ENCODE measurements at regions not wholly inside any gene's neighbourhood (a gene's known extent, or its start where the extent isn't known, plus 50 kb on each side); places are given as distances from the start of the nearest gene placed in this dataset.

DNA sequence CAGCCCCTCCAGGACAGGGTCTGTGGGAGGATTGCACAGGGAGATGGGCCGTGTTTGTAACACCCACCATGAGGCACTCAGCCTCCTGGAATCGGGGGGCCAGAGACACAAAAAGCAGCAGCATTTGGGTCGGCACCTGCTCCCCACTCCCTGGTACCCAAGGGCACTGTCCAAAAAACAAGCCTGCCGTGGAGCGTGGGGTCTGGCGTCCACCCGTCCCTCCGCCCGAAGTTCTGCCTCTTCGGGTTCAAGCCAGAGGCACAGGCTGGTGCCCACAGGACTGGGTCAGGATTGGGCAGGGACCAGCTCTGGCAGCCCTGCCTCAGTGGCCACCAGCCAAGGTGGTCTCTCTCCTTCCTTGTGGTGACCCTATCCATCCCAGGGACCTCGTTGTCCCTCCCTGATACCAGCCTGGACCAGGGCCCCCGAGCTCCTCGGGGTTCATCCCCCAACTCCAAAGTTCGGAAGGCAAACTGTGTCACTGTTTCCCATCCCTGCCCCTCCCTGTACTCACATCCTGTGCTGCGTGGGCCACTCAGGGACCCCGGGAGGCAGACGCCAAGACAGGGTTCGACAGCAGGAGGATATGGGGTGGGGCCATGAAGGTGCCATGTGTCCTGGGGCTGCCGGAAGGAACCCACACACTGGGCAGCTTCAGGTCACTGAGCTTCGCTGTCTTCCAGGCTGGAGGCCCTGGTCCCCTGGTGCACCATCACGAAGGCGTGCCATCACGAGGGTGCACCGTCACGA lies 126.0 kb upstream of the HDAC4 start:
- Histone ChIP-seq H3K36me3 (ENCODE audit: control insufficient read depth in 2 of 2, insufficient read depth in 2 of 2, low read length in 1 of 2) (no peaks in the 10 kb centered on the region), H3K27ac (ENCODE audit: control insufficient read depth, insufficient read depth) (no peak overlapping the region), H3K4me1 (ENCODE audit: control insufficient read depth, insufficient read depth, low read length) (no peaks in the 10 kb centered on the region), H3K9ac (ENCODE audit: control insufficient read depth, insufficient read depth, low read length) (no peak overlapping the region), H4K20me1 (ENCODE audit: control insufficient read depth, insufficient read depth) (no peaks in the 10 kb centered on the region), H2AFZ (ENCODE audit: control insufficient read depth, low read depth, low read length) (no peak overlapping the region), H3K4me3 (no peak overlapping the region), H3K27me3 (replicated peaks in 1 of 2; ENCODE audit: control insufficient read depth in 2 of 2, insufficient read depth in 2 of 2, low read length in 1 of 2) (no peaks in the 10 kb centered on the region; a peak in 1 of 4 replicates), H3K79me2 (ENCODE audit: control insufficient read depth, insufficient read depth, low read length) (no peaks in the 10 kb centered on the region), H3K9me3 (replicated peaks; ENCODE audit: control insufficient read depth, insufficient read depth, low read length) (no peaks in the 10 kb centered on the region; the same call in 2 of the 3 replicates), H3K4me2 (ENCODE audit: control insufficient read depth, insufficient read depth) (no peak overlapping the region)
- ATAC-seq (no peak), FAIRE-seq (no peak), DNase-seq (ENCODE audit: low read depth, low spot score) (no peak)
- TF ChIP-seq ZNF217 (IDR thresholded peaks at IDR 0.05) (no peak), TCF7 (IDR thresholded peaks at IDR 0.05; ENCODE audit: borderline replicate concordance) (no peak), LARP7 (IDR thresholded peaks at IDR 0.05) (no peak)
- BruUV-seq (replicated peaks): no TSS peak
- in situ Hi-C loops (cut with MboI) (no loop called here), intact Hi-C loops (cut with micrococcal nuclease; ENCODE audit: unreplicated experiment) (no loop called here)
- ChIA-PET CTCF (no interaction called here), SMC1A (ENCODE audit: uncharacterized antibody, unreplicated experiment) (no interaction called here), POLR2A (no interaction called here), RAD21 (ENCODE audit: unreplicated experiment) (no interaction called here)
- 47% methylated on average over 23 of the region's 25 CpGs for WGBS (ENCODE audit: insufficient coverage, insufficient replicate concordance, low lambda C conversion rate, missing lambda C conversion rate)

DNA sequence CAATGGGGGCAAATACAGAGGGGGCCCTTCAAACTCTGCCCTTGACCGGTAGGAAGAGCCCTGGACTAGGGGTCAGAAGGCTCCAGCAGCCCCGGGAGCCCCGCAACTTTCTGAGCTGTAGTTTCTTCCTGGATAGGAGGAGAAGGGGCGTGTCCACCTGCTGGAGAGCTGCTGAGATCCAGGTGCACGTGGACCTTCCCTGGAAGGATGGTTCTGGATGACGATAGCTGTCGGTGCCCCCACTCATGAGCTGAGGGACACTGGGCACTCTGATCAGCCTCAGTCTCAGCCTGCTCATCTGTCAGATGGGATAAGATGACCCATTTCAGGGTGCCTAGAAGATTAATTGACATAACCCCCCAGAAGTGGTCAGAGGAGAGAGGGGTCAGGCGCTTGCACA lies 125.2 kb upstream of the HDAC4 start:
- Histone ChIP-seq H3K27ac (ENCODE audit: control insufficient read depth, insufficient read depth) (no peak overlapping the region), H3K36me3 (ENCODE audit: control insufficient read depth in 2 of 2, insufficient read depth in 2 of 2, low read length in 1 of 2) (no peaks in the 10 kb centered on the region), H3K9ac (ENCODE audit: control insufficient read depth, insufficient read depth, low read length) (no peak overlapping the region), H3K27me3 (replicated peaks in 1 of 2; ENCODE audit: control insufficient read depth in 2 of 2, insufficient read depth in 2 of 2, low read length in 1 of 2) (no peaks in the 10 kb centered on the region; a peak in 1 of 4 replicates), H2AFZ (ENCODE audit: control insufficient read depth, low read depth, low read length) (no peak overlapping the region), H3K79me2 (ENCODE audit: control insufficient read depth, insufficient read depth, low read length) (no peaks in the 10 kb centered on the region), H3K4me2 (ENCODE audit: control insufficient read depth, insufficient read depth) (no peak overlapping the region), H4K20me1 (ENCODE audit: control insufficient read depth, insufficient read depth) (no peaks in the 10 kb centered on the region), H3K9me3 (replicated peaks; ENCODE audit: control insufficient read depth, insufficient read depth, low read length) (no peaks in the 10 kb centered on the region; the same call in 2 of the 3 replicates), H3K4me3 (no peak overlapping the region), H3K4me1 (ENCODE audit: control insufficient read depth, insufficient read depth, low read length) (no peaks in the 10 kb centered on the region)
- in situ Hi-C loops (cut with MboI): no loop called here
- RAD21 ChIA-PET (ENCODE audit: unreplicated experiment): no interaction called here
- intact Hi-C loops (cut with micrococcal nuclease; ENCODE audit: unreplicated experiment): no loop called here
- FAIRE-seq (no peak), DNase-seq (ENCODE audit: low read depth, low spot score) (no peak), ATAC-seq (no peak)
- POLR2A ChIA-PET: no interaction called here
- WGBS (ENCODE audit: insufficient coverage, insufficient replicate concordance, low lambda C conversion rate, missing lambda C conversion rate): 34% methylated on average over 8 of the region's 8 CpGs
- CTCF ChIA-PET: no interaction called here
- SMC1A ChIA-PET (ENCODE audit: uncharacterized antibody, unreplicated experiment): no interaction called here
- BruUV-seq (replicated peaks): no TSS peak
- TF ChIP-seq, protein P1, sequence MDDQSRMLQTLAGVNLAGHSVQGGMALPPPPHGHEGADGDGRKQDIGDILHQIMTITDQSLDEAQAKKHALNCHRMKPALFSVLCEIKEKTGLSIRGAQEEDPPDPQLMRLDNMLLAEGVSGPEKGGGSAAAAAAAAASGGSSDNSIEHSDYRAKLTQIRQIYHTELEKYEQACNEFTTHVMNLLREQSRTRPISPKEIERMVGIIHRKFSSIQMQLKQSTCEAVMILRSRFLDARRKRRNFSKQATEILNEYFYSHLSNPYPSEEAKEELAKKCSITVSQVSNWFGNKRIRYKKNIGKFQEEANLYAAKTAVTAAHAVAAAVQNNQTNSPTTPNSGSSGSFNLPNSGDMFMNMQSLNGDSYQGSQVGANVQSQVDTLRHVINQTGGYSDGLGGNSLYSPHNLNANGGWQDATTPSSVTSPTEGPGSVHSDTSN (IDR thresholded peaks at IDR 0.05; ENCODE audit: insufficient replicate concordance, low read depth, low read length): no peak
- TF ChIP-seq POLR2A (IDR thresholded peaks at IDR 0.05; ENCODE audit: low read depth, low read length): no peak
- TF ChIP-seq, protein P2, sequence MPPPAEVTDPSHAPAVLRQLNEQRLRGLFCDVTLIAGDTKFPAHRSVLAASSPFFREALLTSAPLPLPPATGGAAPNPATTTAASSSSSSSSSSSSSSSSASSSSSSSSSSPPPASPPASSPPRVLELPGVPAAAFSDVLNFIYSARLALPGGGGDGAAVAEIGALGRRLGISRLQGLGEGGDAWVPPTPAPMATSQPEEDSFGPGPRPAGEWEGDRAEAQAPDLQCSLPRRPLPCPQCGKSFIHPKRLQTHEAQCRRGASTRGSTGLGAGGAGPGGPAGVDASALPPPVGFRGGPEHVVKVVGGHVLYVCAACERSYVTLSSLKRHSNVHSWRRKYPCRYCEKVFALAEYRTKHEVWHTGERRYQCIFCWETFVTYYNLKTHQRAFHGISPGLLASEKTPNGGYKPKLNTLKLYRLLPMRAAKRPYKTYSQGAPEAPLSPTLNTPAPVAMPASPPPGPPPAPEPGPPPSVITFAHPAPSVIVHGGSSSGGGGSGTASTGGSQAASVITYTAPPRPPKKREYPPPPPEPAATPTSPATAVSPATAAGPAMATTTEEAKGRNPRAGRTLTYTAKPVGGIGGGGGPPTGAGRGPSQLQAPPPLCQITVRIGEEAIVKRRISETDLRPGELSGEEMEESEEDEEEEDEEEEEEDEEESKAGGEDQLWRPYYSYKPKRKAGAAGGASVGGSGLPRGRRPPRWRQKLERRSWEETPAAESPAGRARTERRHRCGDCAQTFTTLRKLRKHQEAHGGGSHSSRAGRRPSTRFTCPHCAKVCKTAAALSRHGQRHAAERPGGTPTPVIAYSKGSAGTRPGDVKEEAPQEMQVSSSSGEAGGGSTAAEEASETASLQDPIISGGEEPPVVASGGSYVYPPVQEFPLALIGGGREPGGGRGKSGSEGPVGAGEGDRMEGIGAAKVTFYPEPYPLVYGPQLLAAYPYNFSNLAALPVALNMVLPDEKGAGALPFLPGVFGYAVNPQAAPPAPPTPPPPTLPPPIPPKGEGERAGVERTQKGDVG (CRISPR knock-in tag; IDR thresholded peaks at IDR 0.05): no peak
- TF ChIP-seq HDAC2 (IDR thresholded peaks at IDR 0.05): no peak
- TF ChIP-seq, protein P3, sequence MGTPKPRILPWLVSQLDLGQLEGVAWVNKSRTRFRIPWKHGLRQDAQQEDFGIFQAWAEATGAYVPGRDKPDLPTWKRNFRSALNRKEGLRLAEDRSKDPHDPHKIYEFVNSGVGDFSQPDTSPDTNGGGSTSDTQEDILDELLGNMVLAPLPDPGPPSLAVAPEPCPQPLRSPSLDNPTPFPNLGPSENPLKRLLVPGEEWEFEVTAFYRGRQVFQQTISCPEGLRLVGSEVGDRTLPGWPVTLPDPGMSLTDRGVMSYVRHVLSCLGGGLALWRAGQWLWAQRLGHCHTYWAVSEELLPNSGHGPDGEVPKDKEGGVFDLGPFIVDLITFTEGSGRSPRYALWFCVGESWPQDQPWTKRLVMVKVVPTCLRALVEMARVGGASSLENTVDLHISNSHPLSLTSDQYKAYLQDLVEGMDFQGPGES (IDR thresholded peaks at IDR 0.05): no peak
- TF ChIP-seq, protein P4, sequence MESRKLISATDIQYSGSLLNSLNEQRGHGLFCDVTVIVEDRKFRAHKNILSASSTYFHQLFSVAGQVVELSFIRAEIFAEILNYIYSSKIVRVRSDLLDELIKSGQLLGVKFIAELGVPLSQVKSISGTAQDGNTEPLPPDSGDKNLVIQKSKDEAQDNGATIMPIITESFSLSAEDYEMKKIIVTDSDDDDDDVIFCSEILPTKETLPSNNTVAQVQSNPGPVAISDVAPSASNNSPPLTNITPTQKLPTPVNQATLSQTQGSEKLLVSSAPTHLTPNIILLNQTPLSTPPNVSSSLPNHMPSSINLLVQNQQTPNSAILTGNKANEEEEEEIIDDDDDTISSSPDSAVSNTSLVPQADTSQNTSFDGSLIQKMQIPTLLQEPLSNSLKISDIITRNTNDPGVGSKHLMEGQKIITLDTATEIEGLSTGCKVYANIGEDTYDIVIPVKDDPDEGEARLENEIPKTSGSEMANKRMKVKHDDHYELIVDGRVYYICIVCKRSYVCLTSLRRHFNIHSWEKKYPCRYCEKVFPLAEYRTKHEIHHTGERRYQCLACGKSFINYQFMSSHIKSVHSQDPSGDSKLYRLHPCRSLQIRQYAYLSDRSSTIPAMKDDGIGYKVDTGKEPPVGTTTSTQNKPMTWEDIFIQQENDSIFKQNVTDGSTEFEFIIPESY (IDR thresholded peaks at IDR 0.05): no peak

All from GM12878 (cell line).